T-helper 1 cell (primary cell): ENCODE measurements at regions not wholly inside any gene's neighbourhood (a gene's known extent, or its start where the extent isn't known, plus 50 kb on each side); places are given as distances from the start of the nearest gene placed in this dataset.
"Not testable (repeated sequence)": the region's sequence is repeated elsewhere in the genome, so short reads cannot be mapped to it uniquely, and the experiment has no call there.

ENCODE experiments used
- DNase-seq, 5 donors: peaks; one replicate each; pipeline ENCODE4 v3.0.0-alpha.2; 2012 to 2020

GRCh38 chr1:149700677-149701567 lies 81.6 kb upstream of the FCGR1A start:
- DNase-seq: not testable (repeated sequence)

GRCh38 chr1:149708192-149708853 lies 74.2 kb upstream of the FCGR1A start:
- DNase-seq: peak in 4 of 5 donors; percentile 22 to 68 (median 44)

GRCh38 chr1:149711651-149712050 lies 70.8 kb upstream of the FCGR1A start:
- not testable (repeated sequence) for DNase-seq

- peak in 2 of 5 donors; percentile 28 to 30 for DNase-seq
These were observed 70.2 kb upstream of the FCGR1A start for GRCh38 chr1:149712154-149712927.

- DNase-seq: not testable (repeated sequence)
These were observed 69.0 kb upstream of the FCGR1A start for GRCh38 chr1:149713513-149713912.

- not testable (repeated sequence) for DNase-seq
These were observed 68.5 kb upstream of the FCGR1A start for GRCh38 chr1:149713952-149714351.

GRCh38 chr1:149724618-149725302 lies 57.7 kb upstream of the FCGR1A start:
- DNase-seq: not testable (repeated sequence)

GRCh38 chr1:149726688-149727087 lies 55.8 kb upstream of the FCGR1A start:
- DNase-seq: not testable (repeated sequence)

- not testable (repeated sequence) for DNase-seq
These were observed 53.9 kb upstream of the FCGR1A start for GRCh38 chr1:149728598-149728997.
